SK-N-MC (cell line): ENCODE measurements at regions not wholly inside any gene's neighbourhood (a gene's known extent, or its start where the extent isn't known, plus 50 kb on each side); places are given as distances from the start of the nearest gene placed in this dataset.

Experiments
- EZH2 ChIP-seq: fragments of 200-600 bp; sonication (generic); IDR thresholded peaks from one replicate; pipeline ENCODE4 v1.6.1; 2017; ENCODE audit warnings: antibody characterized with exemption
- FOXP2 ChIP-seq: optimal IDR thresholded peaks from 2 replicates; pipeline ENCODE3; 2011; ENCODE audit warnings: mild to moderate bottlenecking, moderate library complexity; ENCODE audit not compliant: insufficient read depth; ENCODE audit errors: extremely low read length, control extremely low read depth
- POLR2AphosphoS5 ChIP-seq: IDR thresholded peaks from 2 replicates; pipeline ENCODE4 v1.6.1; 2012; ENCODE audit warnings: mild to moderate bottlenecking, low read depth, low read length, borderline replicate concordance

DNA sequence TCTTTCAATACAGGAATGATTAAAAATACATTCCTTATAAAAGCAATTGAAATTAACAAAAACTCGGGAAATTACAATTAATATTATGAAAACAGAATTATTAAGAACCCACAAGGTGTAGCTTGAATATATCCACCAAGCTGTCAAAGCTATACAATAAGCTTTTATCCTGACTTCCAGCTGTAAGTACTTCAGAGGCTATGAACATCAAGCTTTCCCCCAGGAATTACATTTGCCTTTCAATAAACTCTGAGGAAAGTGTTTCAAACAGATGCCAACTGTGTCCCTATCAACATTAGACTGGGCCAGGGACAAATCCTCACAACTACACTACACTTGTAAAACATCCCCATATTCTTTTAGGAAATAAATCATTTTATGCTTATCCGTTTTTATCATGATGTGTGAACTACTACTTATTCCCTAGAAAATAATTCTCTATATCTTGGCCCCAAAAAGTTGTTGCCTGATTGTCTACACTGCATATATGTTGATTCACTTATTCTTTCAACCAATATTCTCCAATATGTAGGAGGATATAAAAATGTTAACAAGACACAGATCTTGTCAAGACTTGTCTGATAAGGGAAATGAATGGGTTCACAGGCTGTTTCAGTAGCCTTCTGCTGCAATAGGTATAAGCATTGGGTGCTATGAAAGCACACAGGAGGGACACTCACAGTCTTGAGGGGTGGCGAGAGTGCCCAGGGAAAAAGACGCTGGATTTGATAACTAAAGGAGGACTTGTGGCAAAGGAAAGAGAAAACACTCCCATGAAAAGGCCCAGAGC lies 494.1 kb downstream of the CENPC start:
- TF ChIP-seq EZH2 (no peak), POLR2AphosphoS5 (no peak), FOXP2 (no peak)
